WTC11 (cell line): ENCODE measurements at regions not wholly inside any gene's neighbourhood (a gene's known extent, or its start where the extent isn't known, plus 50 kb on each side); places are given as distances from the start of the nearest gene placed in this dataset.
"Not testable (repeated sequence)": the region's sequence is repeated elsewhere in the genome, so short reads cannot be mapped to it uniquely, and the experiment has no call there.

Experiments used
- ATAC-seq: fragments of 200-7000 bp; cut with Tn5 transposase; 2 replicates; pipeline ENCODE4 v1.10.0; 2021; ENCODE audit warnings: mild to moderate bottlenecking, moderate library complexity
- CTCF ChIA-PET: fragments of 300-600 bp; sonication (Branson Sonifier 250); formaldehyde crosslinking; loops from one replicate; lab custom pipeline; 2021; ENCODE audit warnings: antibody characterized with exemption; lab: Charles Lee
- POLR2A ChIA-PET: fragments of 350-600 bp; sonication (Branson Sonifier 250); formaldehyde crosslinking; loops from one replicate; lab custom pipeline; 2021; ENCODE audit warnings: antibody characterized with exemption; lab: Charles Lee
- DNase-seq: peaks from one replicate; pipeline ENCODE4 v3.0.0; 2021; ENCODE audit warnings: low spot score
- H3K27ac Mint-ChIP-seq: 2 replicates; pipeline ENCODE4 v1.8.0; 2021; ENCODE audit warnings: mixed read lengths
- H3K27me3 Mint-ChIP-seq: 2 replicates; pipeline ENCODE4 v1.8.0; 2021; ENCODE audit warnings: low read depth, mild to moderate bottlenecking, moderate library complexity, mixed read lengths
- H3K36me3 Mint-ChIP-seq: 2 replicates; pipeline ENCODE4 v1.8.0; 2021; ENCODE audit warnings: mixed read lengths
- H3K4me1 Mint-ChIP-seq: 2 replicates; pipeline ENCODE4 v1.8.0; 2022; ENCODE audit warnings: mixed read lengths
- H3K4me3 Mint-ChIP-seq: 2 replicates; pipeline ENCODE4 v1.8.0; 2021; ENCODE audit warnings: mild to moderate bottlenecking, moderate library complexity, mixed read lengths
- H3K9me3 Mint-ChIP-seq: 2 replicates; pipeline ENCODE4 v1.8.0; 2021; ENCODE audit warnings: mixed read lengths
- ATF1 ChIP-seq: sonication (generic); formaldehyde crosslinking; IDR thresholded peaks from 2 replicates; pipeline ENCODE4 v1.8.1; 2023; ENCODE audit warnings: mild to moderate bottlenecking, moderate library complexity, missing genetic modification reagents
- CREB1 ChIP-seq: sonication (generic); formaldehyde crosslinking; IDR thresholded peaks from 2 replicates; pipeline ENCODE4 v1.8.0; 2023; ENCODE audit warnings: mild to moderate bottlenecking, missing genetic modification reagents
- ESRRA ChIP-seq: sonication (generic); formaldehyde crosslinking; IDR thresholded peaks from 2 replicates; pipeline ENCODE4 v1.8.1; 2022; ENCODE audit warnings: mild to moderate bottlenecking, missing genetic modification reagents, borderline replicate concordance
- FOXP1 ChIP-seq: sonication (generic); formaldehyde crosslinking; IDR thresholded peaks from 2 replicates; pipeline ENCODE4 v1.8.0; 2022; ENCODE audit warnings: missing genetic modification reagents, mild to moderate bottlenecking, moderate library complexity, borderline replicate concordance
- GABPB1 ChIP-seq: sonication (generic); formaldehyde crosslinking; IDR thresholded peaks from 2 replicates; pipeline ENCODE4 v1.8.1; 2023; ENCODE audit warnings: mild to moderate bottlenecking, missing genetic modification reagents
- HMGA2 ChIP-seq: fragments of 250-450 bp; sonication (Bioruptor Pico); IDR thresholded peaks from 2 replicates; pipeline ENCODE4 v1.4.0; 2021; ENCODE audit warnings: mild to moderate bottlenecking, moderate library complexity
- IRF2 ChIP-seq: sonication (generic); formaldehyde crosslinking; IDR thresholded peaks from 2 replicates; pipeline ENCODE4 v1.8.0; 2022; ENCODE audit warnings: low read depth, missing genetic modification reagents, borderline replicate concordance
- JAZF1 ChIP-seq: fragments of 250-450 bp; sonication (Bioruptor Pico); IDR thresholded peaks from 2 replicates; pipeline ENCODE4 v1.9.0; 2021; ENCODE audit warnings: moderate library complexity, mild to moderate bottlenecking, inconsistent platforms
- NFATC4 ChIP-seq: fragments of 250-450 bp; sonication (Bioruptor Pico); IDR thresholded peaks from 2 replicates; pipeline ENCODE4 v1.9.0; 2021; ENCODE audit warnings: mild to moderate bottlenecking
- NFYB ChIP-seq: sonication (generic); formaldehyde crosslinking; conservative IDR thresholded peaks from 2 replicates; pipeline ENCODE4 v1.8.0; 2022; ENCODE audit warnings: low read depth, missing genetic modification reagents
- OVOL2 ChIP-seq: fragments of 250-450 bp; sonication (Bioruptor Pico); IDR thresholded peaks from 2 replicates; pipeline ENCODE4 v1.9.0; 2021; ENCODE audit warnings: mild to moderate bottlenecking, borderline replicate concordance
- TCF7 ChIP-seq: sonication (generic); formaldehyde crosslinking; IDR thresholded peaks from 2 replicates; pipeline ENCODE4 v1.8.0; 2022; ENCODE audit warnings: mild to moderate bottlenecking, low read depth, missing genetic modification reagents, moderate library complexity
- ZNF138 ChIP-seq: sonication (generic); formaldehyde crosslinking; conservative IDR thresholded peaks from 2 replicates; pipeline ENCODE4 v1.8.1; 2022; ENCODE audit warnings: mild to moderate bottlenecking, moderate library complexity, missing genetic modification reagents
- ZNF219 ChIP-seq: sonication (generic); formaldehyde crosslinking; IDR thresholded peaks from 2 replicates; pipeline ENCODE4 v1.8.0; 2023; ENCODE audit warnings: missing genetic modification reagents, mild to moderate bottlenecking, borderline replicate concordance
- ZNF396 ChIP-seq: fragments of 250-450 bp; sonication (Bioruptor Pico); IDR thresholded peaks from 2 replicates; pipeline ENCODE4 v1.8.0; 2021; ENCODE audit warnings: mild to moderate bottlenecking, moderate library complexity, borderline replicate concordance
- ZNF423 ChIP-seq: fragments of 250-450 bp; sonication (Bioruptor Pico); IDR thresholded peaks from 2 replicates; pipeline ENCODE4 v2.1.2; 2022; ENCODE audit warnings: mild to moderate bottlenecking, moderate library complexity
- ZNF671 ChIP-seq: fragments of 250-450 bp; sonication (Bioruptor Pico); IDR thresholded peaks from 2 replicates; pipeline ENCODE4 v1.8.0; 2021; ENCODE audit warnings: mild to moderate bottlenecking
- TF ChIP-seq, protein P1 (sequence below): fragments of 200-600 bp; IDR thresholded peaks from 2 replicates; pipeline ENCODE4 v1.8.0; 2022; ENCODE audit warnings: antibody characterized with exemption
- TF ChIP-seq, protein P2 (sequence below): sonication (generic); formaldehyde crosslinking; IDR thresholded peaks from 2 replicates; pipeline ENCODE4 v1.8.1; 2023; ENCODE audit warnings: mild to moderate bottlenecking, moderate library complexity, missing genetic modification reagents
- TF ChIP-seq, protein P3 (sequence below): sonication (generic); formaldehyde crosslinking; IDR thresholded peaks from 2 replicates; pipeline ENCODE4 v1.8.1; 2023; ENCODE audit warnings: mild to moderate bottlenecking, missing genetic modification reagents

DNA sequence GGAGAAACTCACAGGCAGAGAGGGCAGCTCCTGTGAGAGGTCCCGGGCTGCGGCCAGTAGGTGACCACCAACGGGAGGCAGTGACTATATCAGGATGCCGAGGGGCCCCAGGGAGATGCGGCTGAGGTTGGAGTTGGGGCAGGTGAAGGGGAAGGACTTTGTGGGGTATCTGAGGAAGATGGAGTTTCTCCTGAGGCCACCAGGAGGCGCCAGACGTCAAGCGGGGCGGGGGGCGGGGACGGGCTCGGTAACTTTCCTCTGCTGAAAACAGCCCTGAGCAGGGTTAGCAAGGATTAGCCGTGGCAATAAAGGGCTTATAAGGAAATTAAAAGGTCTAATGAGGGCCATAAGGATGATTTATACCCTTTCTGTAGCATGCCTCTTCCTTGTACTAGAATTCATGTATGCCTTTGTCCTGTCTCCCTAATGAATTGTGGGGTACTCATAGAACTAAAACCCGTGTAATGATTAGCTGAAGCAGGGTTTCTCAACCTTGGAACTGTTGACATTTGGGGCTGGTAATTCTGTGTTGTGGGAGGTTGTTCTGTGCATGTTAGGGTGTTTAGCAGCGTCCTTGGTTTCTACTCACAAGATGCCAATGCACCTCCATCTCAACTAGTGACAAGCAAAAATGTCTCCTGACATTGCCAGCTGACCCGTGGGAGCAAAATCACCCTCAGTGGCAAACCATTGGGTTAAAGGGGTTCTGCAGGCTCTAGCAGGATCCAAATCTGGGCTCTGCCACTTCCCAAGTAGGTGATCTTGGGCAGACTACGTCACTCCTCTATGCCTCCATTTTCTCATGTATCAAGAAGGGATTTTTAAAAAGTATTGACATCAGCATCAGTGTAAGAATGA lies 74.8 kb upstream of the GRIN2A start:
- ATAC-seq: peak; percentile 92
- ChIA-PET CTCF (interaction anchor here (0.5 to 4.0 kb wide), 20 partner anchors 10 to 943 kb away, joined by 3 to 30 read pairs (median 3); partner anchors contain the start of gene GRIN2A), POLR2A (interaction anchor here (0.6 kb wide), 1 partner anchor 155 kb away, joined by 8 read pairs; no protein-coding TSS in a partner anchor)
- Mint-ChIP-seq H3K36me3 (no peaks in the 10 kb centered on the region), H3K9me3 (no peaks in the 10 kb centered on the region), H3K27me3 (peaks cover 9% of the 10 kb centered on the region), H3K27ac (no peak overlapping the region), H3K4me3 (0 out of 2 replicates have a peak overlapping the region, but pooled peaks have one; percentile 12), H3K4me1 (peaks cover 12% of the 10 kb centered on the region)
- DNase-seq: peak; percentile 66
- TF ChIP-seq NFATC4 (CRISPR knock-in tag): no peak
- no peak for TF ChIP-seq ESRRA
- TF ChIP-seq ZNF423 (CRISPR knock-in tag): peak; percentile 29; the same call in 1 of the 2 replicates
- no peak for TF ChIP-seq ZNF138 (CRISPR knock-in tag)
- no peak for TF ChIP-seq NFYB (CRISPR knock-in tag)
- TF ChIP-seq ZNF219 (CRISPR knock-in tag): no peak
- TF ChIP-seq, protein P1, sequence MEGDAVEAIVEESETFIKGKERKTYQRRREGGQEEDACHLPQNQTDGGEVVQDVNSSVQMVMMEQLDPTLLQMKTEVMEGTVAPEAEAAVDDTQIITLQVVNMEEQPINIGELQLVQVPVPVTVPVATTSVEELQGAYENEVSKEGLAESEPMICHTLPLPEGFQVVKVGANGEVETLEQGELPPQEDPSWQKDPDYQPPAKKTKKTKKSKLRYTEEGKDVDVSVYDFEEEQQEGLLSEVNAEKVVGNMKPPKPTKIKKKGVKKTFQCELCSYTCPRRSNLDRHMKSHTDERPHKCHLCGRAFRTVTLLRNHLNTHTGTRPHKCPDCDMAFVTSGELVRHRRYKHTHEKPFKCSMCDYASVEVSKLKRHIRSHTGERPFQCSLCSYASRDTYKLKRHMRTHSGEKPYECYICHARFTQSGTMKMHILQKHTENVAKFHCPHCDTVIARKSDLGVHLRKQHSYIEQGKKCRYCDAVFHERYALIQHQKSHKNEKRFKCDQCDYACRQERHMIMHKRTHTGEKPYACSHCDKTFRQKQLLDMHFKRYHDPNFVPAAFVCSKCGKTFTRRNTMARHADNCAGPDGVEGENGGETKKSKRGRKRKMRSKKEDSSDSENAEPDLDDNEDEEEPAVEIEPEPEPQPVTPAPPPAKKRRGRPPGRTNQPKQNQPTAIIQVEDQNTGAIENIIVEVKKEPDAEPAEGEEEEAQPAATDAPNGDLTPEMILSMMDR: peak; percentile 82
- no peak for TF ChIP-seq ZNF671 (CRISPR knock-in tag)
- no peak for TF ChIP-seq ZNF396 (CRISPR knock-in tag)
- TF ChIP-seq, protein P2, sequence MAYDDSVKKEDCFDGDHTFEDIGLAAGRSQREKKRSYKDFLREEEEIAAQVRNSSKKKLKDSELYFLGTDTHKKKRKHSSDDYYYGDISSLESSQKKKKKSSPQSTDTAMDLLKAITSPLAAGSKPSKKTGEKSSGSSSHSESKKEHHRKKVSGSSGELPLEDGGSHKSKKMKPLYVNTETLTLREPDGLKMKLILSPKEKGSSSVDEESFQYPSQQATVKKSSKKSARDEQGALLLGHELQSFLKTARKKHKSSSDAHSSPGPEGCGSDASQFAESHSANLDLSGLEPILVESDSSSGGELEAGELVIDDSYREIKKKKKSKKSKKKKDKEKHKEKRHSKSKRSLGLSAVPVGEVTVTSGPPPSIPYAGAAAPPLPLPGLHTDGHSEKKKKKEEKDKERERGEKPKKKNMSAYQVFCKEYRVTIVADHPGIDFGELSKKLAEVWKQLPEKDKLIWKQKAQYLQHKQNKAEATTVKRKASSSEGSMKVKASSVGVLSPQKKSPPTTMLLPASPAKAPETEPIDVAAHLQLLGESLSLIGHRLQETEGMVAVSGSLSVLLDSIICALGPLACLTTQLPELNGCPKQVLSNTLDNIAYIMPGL (CRISPR knock-in tag): no peak

DNA sequence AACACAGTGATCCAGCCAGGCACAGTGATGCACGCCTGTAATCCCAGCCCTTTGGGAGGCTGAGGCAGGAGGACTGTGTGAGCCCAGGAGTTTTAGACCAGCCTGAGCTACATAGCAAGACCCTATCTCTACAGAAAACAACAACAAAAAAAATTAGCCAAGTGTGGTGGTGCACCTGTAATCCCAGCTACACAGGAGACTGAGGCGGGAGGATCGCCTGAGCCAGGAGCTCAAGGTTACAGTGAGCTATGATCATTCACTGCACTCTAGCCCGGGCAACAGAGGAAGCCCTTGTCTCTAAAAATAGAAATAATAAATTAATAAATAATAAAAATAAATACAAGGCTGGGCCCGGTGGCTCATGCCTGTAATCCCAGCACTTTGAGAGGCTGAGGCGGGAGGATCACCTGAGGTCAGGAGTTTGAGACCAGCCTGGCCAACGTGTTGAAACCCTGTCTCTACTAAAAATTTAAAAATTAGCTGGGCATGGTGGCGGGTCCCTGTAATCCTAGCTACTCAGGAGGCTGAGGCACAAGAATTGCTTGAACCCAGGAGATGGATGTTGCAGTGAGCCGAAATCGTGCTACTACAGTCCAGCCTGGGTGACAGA lies 75.5 kb upstream of the GRIN2A start:
- H3K27ac Mint-ChIP-seq, DNase-seq, H3K36me3 Mint-ChIP-seq, H3K9me3 Mint-ChIP-seq, POLR2A ChIA-PET, H3K4me3 Mint-ChIP-seq, H3K27me3 Mint-ChIP-seq, ATAC-seq: not testable (repeated sequence)
- TF ChIP-seq GABPB1 (CRISPR knock-in tag): 0 out of 2 replicates have a peak, but pooled peaks have one; percentile 23
- CTCF ChIA-PET: interaction anchor here (0.5 to 4.0 kb wide), 12 partner anchors 10 to 257 kb away, joined by 3 to 30 read pairs (median 3); no protein-coding TSS in a partner anchor
- H3K4me1 Mint-ChIP-seq: peaks cover 12% of the 10 kb centered on the region

DNA sequence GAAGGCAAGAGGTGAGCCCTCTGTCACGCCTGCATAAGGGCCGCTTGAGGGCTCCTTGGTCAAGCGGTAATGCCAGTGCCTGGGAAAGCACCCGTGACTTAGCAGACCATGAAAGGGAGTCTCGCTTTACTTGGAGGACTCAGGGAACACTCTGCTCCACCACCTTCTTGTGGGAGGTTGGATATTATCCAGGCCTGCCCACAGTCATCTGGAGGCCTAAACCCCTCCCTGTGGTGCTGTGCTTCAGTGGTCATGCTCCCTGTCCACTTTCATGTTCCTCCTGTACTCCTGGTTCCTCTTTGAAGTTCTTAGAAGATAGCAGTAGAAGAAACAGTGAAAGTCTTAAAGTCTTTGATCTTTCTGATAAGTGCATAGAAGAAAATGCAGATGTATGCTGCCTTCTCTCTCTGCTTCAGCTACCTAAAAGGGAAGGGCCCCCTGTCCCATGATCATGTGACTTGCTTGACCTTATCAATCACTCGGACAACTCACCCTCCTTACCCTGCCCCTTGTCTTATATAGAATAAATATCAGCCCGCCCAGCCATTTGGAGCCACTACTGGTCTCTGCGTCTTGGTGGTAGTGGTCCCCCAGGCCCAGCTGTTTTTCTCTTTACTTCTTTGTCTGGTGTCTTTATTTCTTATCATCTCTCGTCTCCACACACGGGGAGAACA lies 76.8 kb upstream of the GRIN2A start:
- H3K27me3 Mint-ChIP-seq, H3K4me3 Mint-ChIP-seq, H3K36me3 Mint-ChIP-seq, H3K27ac Mint-ChIP-seq, H3K9me3 Mint-ChIP-seq, DNase-seq, POLR2A ChIA-PET, ATAC-seq: not testable (repeated sequence)
- peaks cover 12% of the 10 kb centered on the region for H3K4me1 Mint-ChIP-seq
- CTCF ChIA-PET: interaction anchor here (4.0 kb wide), 1 partner anchor 251 kb away, joined by 30 read pairs; no protein-coding TSS in a partner anchor

DNA sequence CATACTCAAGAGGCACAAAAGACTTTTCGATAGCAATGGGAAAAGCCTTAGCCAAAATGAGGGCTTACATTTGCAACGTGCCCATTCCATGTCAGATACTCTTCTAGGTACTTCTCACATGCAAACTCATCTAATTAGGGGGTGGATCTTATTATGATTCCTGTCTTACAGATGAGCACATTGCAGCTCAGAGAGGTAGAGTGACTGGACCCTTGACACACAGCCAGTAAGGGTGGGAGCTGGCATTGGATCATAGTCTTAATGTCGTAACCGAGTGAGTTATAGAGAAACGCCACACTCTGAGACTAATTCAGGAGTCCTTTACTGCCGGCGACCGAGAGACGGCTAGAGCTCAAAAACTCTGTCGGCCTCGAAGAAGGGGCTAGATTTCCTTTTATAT lies 78.8 kb upstream of the GRIN2A start:
- H3K27me3 Mint-ChIP-seq: peaks cover under 1% of the 10 kb centered on the region
- no peaks in the 10 kb centered on the region for H3K9me3 Mint-ChIP-seq
- H3K4me1 Mint-ChIP-seq: peaks cover 10% of the 10 kb centered on the region
- no peak for DNase-seq
- ATAC-seq: no peak
- POLR2A ChIA-PET: no interaction called here
- H3K36me3 Mint-ChIP-seq: no peaks in the 10 kb centered on the region
- no peak overlapping the region for H3K27ac Mint-ChIP-seq
- CTCF ChIA-PET: interaction anchor here (1.4 kb wide), 1 partner anchor 248 kb away, joined by 4 read pairs; no protein-coding TSS in a partner anchor
- no peak overlapping the region for H3K4me3 Mint-ChIP-seq
- TF ChIP-seq, protein P2 (CRISPR knock-in tag): no peak
- TF ChIP-seq ZNF423 (CRISPR knock-in tag) (no peak), TCF7 (no peak), ATF1 (CRISPR knock-in tag) (no peak), IRF2 (CRISPR knock-in tag) (no peak), CREB1 (no peak), NFATC4 (CRISPR knock-in tag) (no peak), JAZF1 (no peak), FOXP1 (CRISPR knock-in tag) (no peak), HMGA2 (no peak), OVOL2 (CRISPR knock-in tag) (no peak)
- TF ChIP-seq, protein P3, sequence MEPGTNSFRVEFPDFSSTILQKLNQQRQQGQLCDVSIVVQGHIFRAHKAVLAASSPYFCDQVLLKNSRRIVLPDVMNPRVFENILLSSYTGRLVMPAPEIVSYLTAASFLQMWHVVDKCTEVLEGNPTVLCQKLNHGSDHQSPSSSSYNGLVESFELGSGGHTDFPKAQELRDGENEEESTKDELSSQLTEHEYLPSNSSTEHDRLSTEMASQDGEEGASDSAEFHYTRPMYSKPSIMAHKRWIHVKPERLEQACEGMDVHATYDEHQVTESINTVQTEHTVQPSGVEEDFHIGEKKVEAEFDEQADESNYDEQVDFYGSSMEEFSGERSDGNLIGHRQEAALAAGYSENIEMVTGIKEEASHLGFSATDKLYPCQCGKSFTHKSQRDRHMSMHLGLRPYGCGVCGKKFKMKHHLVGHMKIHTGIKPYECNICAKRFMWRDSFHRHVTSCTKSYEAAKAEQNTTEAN (CRISPR knock-in tag): no peak
